ENCODE measurements at regions not wholly inside any gene's neighbourhood (a gene's known extent, or its start where the extent isn't known, plus 50 kb on each side); places are given as distances from the start of the nearest gene placed in this dataset.

- TF ChIP-seq CTCF (IDR thresholded peaks at IDR 0.05) = no peak
- Histone ChIP-seq H3K36me3 (no peaks in the 10 kb centered on the region), H3K9me3 (no peaks in the 10 kb centered on the region), H3K27ac (no peak overlapping the region), H3K4me3 (peak overlapping the region in 1 of 2 donors; percentile 11), H3K27me3 (no peaks in the 10 kb centered on the region), H3K4me1 (no peaks in the 10 kb centered on the region)
- intact Hi-C loops (cut with DNase I) = no loop called here
- no peak for DNase-seq (ENCODE audit: low spot score in 2 of 2)
Measured at GRCh38 chr7:69364813-69365643, 233.2 kb upstream of the AUTS2 start.

GRCh38 chr7:69365651-69366192, 232.6 kb upstream of the AUTS2 start:
- TF ChIP-seq CTCF (IDR thresholded peaks at IDR 0.05) = no peak
- Histone ChIP-seq H3K9me3 (no peaks in the 10 kb centered on the region), H3K4me1 (no peaks in the 10 kb centered on the region), H3K27ac (no peak overlapping the region), H3K27me3 (no peaks in the 10 kb centered on the region), H3K36me3 (no peaks in the 10 kb centered on the region), H3K4me3 (peak overlapping the region in 1 of 2 donors; percentile 11)
- no peak for DNase-seq (ENCODE audit: low spot score in 2 of 2)
- intact Hi-C loops (cut with DNase I) = no loop called here

GRCh38 chr7:69367780-69368179, 230.5 kb upstream of the AUTS2 start:
- no peaks in the 10 kb centered on the region for H3K4me1 ChIP-seq
- H3K27ac ChIP-seq = no peak overlapping the region
- no peak for DNase-seq (ENCODE audit: low spot score in 2 of 2)
- no peaks in the 10 kb centered on the region for H3K9me3 ChIP-seq
- intact Hi-C loops (cut with DNase I) = no loop called here
- H3K27me3 ChIP-seq = no peaks in the 10 kb centered on the region
- no peaks in the 10 kb centered on the region for H3K36me3 ChIP-seq
- no peak for TF ChIP-seq CTCF (IDR thresholded peaks at IDR 0.05)
- no peak overlapping the region for H3K4me3 ChIP-seq

GRCh38 chr7:69373171-69374043, 224.9 kb upstream of the AUTS2 start:
- Histone ChIP-seq H3K4me1 (peaks cover 4 to 8% of the 10 kb centered on the region in 2 donors), H3K9me3 (no peaks in the 10 kb centered on the region), H3K4me3 (peak overlapping the region in 1 of 2 donors; percentile 19), H3K27me3 (no peaks in the 10 kb centered on the region), H3K27ac (no peak overlapping the region), H3K36me3 (no peaks in the 10 kb centered on the region)
- no peak for DNase-seq (ENCODE audit: low spot score in 2 of 2)
- no peak for TF ChIP-seq CTCF (IDR thresholded peaks at IDR 0.05)
- intact Hi-C loops (cut with DNase I) = no loop called here

GRCh38 chr7:69374044-69374425, 224.2 kb upstream of the AUTS2 start:
- no peaks in the 10 kb centered on the region for H3K36me3 ChIP-seq
- H3K27ac ChIP-seq = no peak overlapping the region
- H3K4me1 ChIP-seq = peaks cover 4 to 8% of the 10 kb centered on the region in 2 donors

More at GRCh38 chr7:69374044-69374425, 224.2 kb upstream of the AUTS2 start:
- Histone ChIP-seq H3K9me3 (no peaks in the 10 kb centered on the region), H3K4me3 (peak overlapping the region in 1 of 2 donors; percentile 19), H3K27me3 (no peaks in the 10 kb centered on the region)
- TF ChIP-seq CTCF (IDR thresholded peaks at IDR 0.05) = no peak
- intact Hi-C loops (cut with DNase I) = no loop called here
- DNase-seq (ENCODE audit: low spot score in 2 of 2) = no peak
